Skin of body (tissue), 1 donor: ENCODE measurements at regions not wholly inside any gene's neighbourhood (a gene's known extent, or its start where the extent isn't known, plus 50 kb on each side); places are given as distances from the start of the nearest gene placed in this dataset.
A peak's percentile ranks its signal among the peaks of the same experiment; 100 is the strongest.

Experiments
- DNase-seq: peaks from one replicate; lab custom pipeline; 2025; lab: John Stamatoyannopoulos, UW

- DNase-seq: no peak
These were observed 313.2 kb upstream of the MME start for GRCh38 chr3:154766765-154767503.

GRCh38 chr3:154764856-154765640, 315.1 kb upstream of the MME start:
- peak; percentile 18 for DNase-seq

- DNase-seq: no peak
These were observed 317.6 kb upstream of the MME start for GRCh38 chr3:154762486-154762885.

- DNase-seq: no peak
These were observed 320.2 kb upstream of the MME start for GRCh38 chr3:154759966-154760365.

- peak; percentile 38 for DNase-seq
These were observed 321.8 kb upstream of the MME start for GRCh38 chr3:154758109-154758868.

GRCh38 chr3:154753101-154753500, 323.1 kb upstream of the GPR149 start:
- DNase-seq: peak; percentile 1

- DNase-seq: no peak
These were observed 319.5 kb upstream of the GPR149 start for GRCh38 chr3:154749514-154749913.

- no peak for DNase-seq
These were observed 315.9 kb upstream of the GPR149 start for GRCh38 chr3:154745929-154746328.

GRCh38 chr3:154745122-154745521, 315.1 kb upstream of the GPR149 start:
- DNase-seq: no peak

GRCh38 chr3:154743418-154743817, 313.4 kb upstream of the GPR149 start:
- DNase-seq: no peak

- no peak for DNase-seq
These were observed 304.5 kb upstream of the GPR149 start for GRCh38 chr3:154734468-154734867.

- DNase-seq: peak; percentile 87
These were observed 300.2 kb upstream of the GPR149 start for GRCh38 chr3:154730186-154730585.

- DNase-seq: peak; percentile 81
These were observed 299.8 kb upstream of the GPR149 start for GRCh38 chr3:154729741-154730140.

- no peak for DNase-seq
These were observed 298.3 kb upstream of the GPR149 start for GRCh38 chr3:154728285-154728684.

- no peak for DNase-seq
These were observed 290.9 kb upstream of the GPR149 start for GRCh38 chr3:154720921-154721320.

GRCh38 chr3:154718053-154718452, 288.1 kb upstream of the GPR149 start:
- DNase-seq: no peak

- DNase-seq: no peak
These were observed 286.2 kb upstream of the GPR149 start for GRCh38 chr3:154716170-154716569.

- DNase-seq: no peak
These were observed 278.6 kb upstream of the GPR149 start for GRCh38 chr3:154708554-154708953.

- DNase-seq: no peak
These were observed 271.1 kb upstream of the GPR149 start for GRCh38 chr3:154701055-154701454.

GRCh38 chr3:154690413-154690812, 260.4 kb upstream of the GPR149 start:
- DNase-seq: no peak

GRCh38 chr3:154684440-154684839, 254.4 kb upstream of the GPR149 start:
- no peak for DNase-seq

- no peak for DNase-seq
These were observed 254.0 kb upstream of the GPR149 start for GRCh38 chr3:154684021-154684420.
